MCF 10A (cell line): ENCODE measurements at regions not wholly inside any gene's neighbourhood (a gene's known extent, or its start where the extent isn't known, plus 50 kb on each side); places are given as distances from the start of the nearest gene placed in this dataset.

Experiments
- BruUV-seq: library from RNA; stranded (reverse); fragments of 400-500 nt; replicated peaks from 2 replicates; lab custom pipeline; 2021; lab: Mats Ljungman, UMichigan
- CTCF ChIA-PET: fragments of 300-600 bp; sonication (Branson Sonifier 250); formaldehyde crosslinking; extraction: SDS; loops from one replicate; lab custom pipeline; 2021; ENCODE audit warnings: antibody characterized with exemption, inconsistent platforms; lab: Yijun Ruan, JAX
- POLR2A ChIA-PET: fragments of 300-600, 350-650 bp; sonication (Branson Sonifier 250); formaldehyde crosslinking; extraction: SDS; loops from one replicate; lab custom pipeline; 2020; ENCODE audit warnings: antibody characterized with exemption, inconsistent platforms; lab: Yijun Ruan, JAX
- DNase-seq: peaks from one replicate; pipeline ENCODE4 v3.0.0-alpha.2; 2018; ENCODE audit not compliant: unreplicated experiment
- H3K27ac Mint-ChIP-seq: one replicate; pipeline ENCODE4 v1.8.0; 2022; ENCODE audit warnings: mild to moderate bottlenecking, low read depth, mixed read lengths; ENCODE audit not compliant: unreplicated experiment
- H3K27me3 Mint-ChIP-seq: one replicate; pipeline ENCODE4 v1.8.0; 2022; ENCODE audit warnings: mixed read lengths; ENCODE audit not compliant: insufficient read depth, unreplicated experiment
- H3K36me3 Mint-ChIP-seq: one replicate; pipeline ENCODE4 v1.8.0; 2022; ENCODE audit warnings: mild to moderate bottlenecking, moderate library complexity, mixed read lengths; ENCODE audit not compliant: insufficient read depth, unreplicated experiment
- H3K4me1 Mint-ChIP-seq: one replicate; pipeline ENCODE4 v1.8.0; 2022; ENCODE audit warnings: mixed read lengths; ENCODE audit not compliant: insufficient read depth, unreplicated experiment
- H3K4me3 Mint-ChIP-seq: one replicate; pipeline ENCODE4 v1.8.0; 2022; ENCODE audit warnings: mild to moderate bottlenecking, moderate library complexity, mixed read lengths; ENCODE audit not compliant: unreplicated experiment
- H3K9me3 Mint-ChIP-seq: one replicate; pipeline ENCODE4 v1.8.0; 2022; ENCODE audit warnings: mixed read lengths; ENCODE audit not compliant: unreplicated experiment
- intact Hi-C: fragments of 100-400 bp; cut with micrococcal nuclease; formaldehyde crosslinking; loops from 2 replicates; pipeline ENCODE4 v1.14.1; 2022
- TF ChIP-seq, protein P1 (sequence below): fragments of 200-600 bp; IDR thresholded peaks from one replicate; pipeline ENCODE4 v1.8.0; 2022; ENCODE audit warnings: antibody characterized with exemption, mild to moderate bottlenecking; ENCODE audit not compliant: unreplicated experiment

DNA sequence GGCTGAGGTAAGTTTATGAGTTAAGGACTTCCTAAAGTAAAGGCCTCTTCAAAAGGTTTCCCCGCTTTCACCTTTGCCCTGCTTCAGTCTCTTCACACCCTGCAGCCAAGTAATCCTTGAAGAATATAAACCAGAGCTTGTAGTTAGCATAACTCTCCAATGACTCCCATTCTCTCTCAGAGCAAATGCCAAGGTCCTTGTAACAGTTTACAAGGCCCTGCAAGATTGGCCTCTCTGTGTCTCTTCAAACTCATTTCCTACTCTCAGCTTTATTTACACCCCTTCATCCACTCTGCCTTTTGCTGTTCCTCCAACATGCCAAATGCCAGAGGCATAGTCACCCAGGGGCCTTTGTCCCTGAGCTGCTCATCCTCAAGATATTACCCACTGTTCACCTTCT is 60.5 kb upstream of the MME start:
- no peak for DNase-seq
- Mint-ChIP-seq H3K27me3 (no peaks in the 10 kb centered on the region), H3K9me3 (no peaks in the 10 kb centered on the region), H3K4me3 (no peak overlapping the region), H3K4me1 (peaks cover 17% of the 10 kb centered on the region), H3K36me3 (no peaks in the 10 kb centered on the region), H3K27ac (peak overlapping the region; percentile 68)
- TF ChIP-seq, protein P1, sequence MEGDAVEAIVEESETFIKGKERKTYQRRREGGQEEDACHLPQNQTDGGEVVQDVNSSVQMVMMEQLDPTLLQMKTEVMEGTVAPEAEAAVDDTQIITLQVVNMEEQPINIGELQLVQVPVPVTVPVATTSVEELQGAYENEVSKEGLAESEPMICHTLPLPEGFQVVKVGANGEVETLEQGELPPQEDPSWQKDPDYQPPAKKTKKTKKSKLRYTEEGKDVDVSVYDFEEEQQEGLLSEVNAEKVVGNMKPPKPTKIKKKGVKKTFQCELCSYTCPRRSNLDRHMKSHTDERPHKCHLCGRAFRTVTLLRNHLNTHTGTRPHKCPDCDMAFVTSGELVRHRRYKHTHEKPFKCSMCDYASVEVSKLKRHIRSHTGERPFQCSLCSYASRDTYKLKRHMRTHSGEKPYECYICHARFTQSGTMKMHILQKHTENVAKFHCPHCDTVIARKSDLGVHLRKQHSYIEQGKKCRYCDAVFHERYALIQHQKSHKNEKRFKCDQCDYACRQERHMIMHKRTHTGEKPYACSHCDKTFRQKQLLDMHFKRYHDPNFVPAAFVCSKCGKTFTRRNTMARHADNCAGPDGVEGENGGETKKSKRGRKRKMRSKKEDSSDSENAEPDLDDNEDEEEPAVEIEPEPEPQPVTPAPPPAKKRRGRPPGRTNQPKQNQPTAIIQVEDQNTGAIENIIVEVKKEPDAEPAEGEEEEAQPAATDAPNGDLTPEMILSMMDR = no peak
- intact Hi-C loops = no loop called here
- ChIA-PET CTCF (interaction anchor here (0.5 kb wide), 1 partner anchor 205 kb away, joined by 3 read pairs; no protein-coding TSS in a partner anchor), POLR2A (interaction anchor here (0.7 to 1.6 kb wide), 5 partner anchors 12 to 214 kb away, joined by 3 to 7 read pairs (median 4); no protein-coding TSS in a partner anchor)
- BruUV-seq = no TSS peak

DNA sequence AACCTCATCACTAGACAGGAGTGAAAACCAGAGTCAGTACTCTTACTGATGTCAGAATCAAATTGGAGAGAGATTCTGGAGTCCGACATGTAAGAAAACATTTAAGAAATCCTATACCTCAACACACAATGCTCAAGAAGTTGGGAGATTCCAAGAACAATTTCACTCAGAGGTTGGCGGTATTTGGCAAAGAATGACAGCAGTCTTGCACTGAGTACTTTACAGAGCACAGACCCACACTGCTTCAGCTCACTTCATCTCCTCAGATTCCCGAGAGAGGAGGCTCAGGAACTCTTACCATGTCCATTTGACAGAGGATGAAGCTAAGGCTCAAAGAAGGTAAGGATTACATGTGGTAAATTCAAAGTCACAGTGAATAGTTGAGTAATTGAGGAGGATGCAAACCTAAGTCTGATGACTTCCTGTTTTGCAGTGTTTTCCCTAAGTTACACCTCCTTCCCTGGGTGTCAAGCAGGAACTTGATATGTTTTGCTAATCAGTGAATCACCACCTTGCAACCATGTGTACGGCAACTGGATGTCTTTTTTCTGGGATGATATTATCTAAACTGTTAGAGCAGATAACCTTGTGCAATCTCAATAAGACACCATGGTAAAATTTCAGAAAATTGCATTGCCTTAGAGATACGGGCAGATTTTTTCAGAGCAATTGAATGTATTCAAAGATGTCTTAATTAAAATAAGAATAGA is 61.3 kb upstream of the MME start:
- Mint-ChIP-seq H3K4me3 (no peak overlapping the region), H3K36me3 (no peaks in the 10 kb centered on the region), H3K27ac (peak overlapping the region; percentile 68), H3K4me1 (peaks cover 17% of the 10 kb centered on the region), H3K27me3 (no peaks in the 10 kb centered on the region), H3K9me3 (no peaks in the 10 kb centered on the region)
- BruUV-seq = no TSS peak
- POLR2A ChIA-PET = interaction anchor here (1.0 to 1.6 kb wide), 4 partner anchors 8 to 214 kb away, joined by 3 to 7 read pairs (median 4); no protein-coding TSS in a partner anchor
- peak; percentile 51 for DNase-seq
- TF ChIP-seq, protein P1 = no peak
- intact Hi-C loops = no loop called here
- CTCF ChIA-PET = interaction anchor here (1.0 kb wide), 1 partner anchor 54 kb away, joined by 6 read pairs; no protein-coding TSS in a partner anchor

DNA sequence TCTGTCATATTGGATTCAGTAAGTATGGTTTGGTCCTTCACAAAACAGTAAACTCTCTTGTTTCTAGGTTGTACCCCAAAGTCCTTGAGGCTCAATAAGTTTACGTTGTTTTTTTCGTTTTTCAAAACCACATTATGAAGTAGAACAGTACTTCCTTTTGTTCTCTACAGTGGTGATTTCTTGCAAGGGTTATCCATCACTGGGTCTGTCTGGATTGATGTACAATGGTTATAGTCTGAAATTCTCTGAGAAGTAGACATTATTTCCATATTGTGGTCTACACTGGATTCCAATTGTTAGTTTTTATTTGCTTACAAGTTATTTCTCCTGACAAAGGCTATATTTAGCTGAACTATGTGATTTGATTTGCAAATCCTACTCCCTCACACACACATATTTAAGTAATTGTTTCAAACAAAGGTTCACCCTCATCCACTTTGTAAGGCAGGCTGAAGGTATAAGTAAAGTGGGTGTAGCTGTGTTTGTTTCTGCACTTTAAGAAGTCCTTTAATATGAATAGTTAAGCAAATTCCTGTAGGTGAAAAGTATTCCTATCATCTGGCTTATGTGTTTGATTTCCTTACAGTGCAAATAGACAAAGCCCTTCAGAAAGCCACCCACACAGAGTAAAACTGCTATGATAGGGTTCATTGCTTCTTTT is 64.2 kb upstream of the MME start:
- ChIA-PET CTCF (interaction anchor here (0.5 to 0.6 kb wide), 2 partner anchors 60 to 647 kb away, joined by 3 to 4 read pairs; no protein-coding TSS in a partner anchor), POLR2A (interaction anchor here (0.7 kb wide), 1 partner anchor 37 kb away, joined by 3 read pairs; no protein-coding TSS in a partner anchor)
- Mint-ChIP-seq H3K9me3 (no peaks in the 10 kb centered on the region), H3K36me3 (no peaks in the 10 kb centered on the region), H3K4me3 (no peak overlapping the region), H3K4me1 (peaks cover 18% of the 10 kb centered on the region), H3K27me3 (no peaks in the 10 kb centered on the region), H3K27ac (no peak overlapping the region)
- intact Hi-C loops = no loop called here
- no TSS peak for BruUV-seq
- TF ChIP-seq, protein P1 = no peak
- DNase-seq = no peak

DNA sequence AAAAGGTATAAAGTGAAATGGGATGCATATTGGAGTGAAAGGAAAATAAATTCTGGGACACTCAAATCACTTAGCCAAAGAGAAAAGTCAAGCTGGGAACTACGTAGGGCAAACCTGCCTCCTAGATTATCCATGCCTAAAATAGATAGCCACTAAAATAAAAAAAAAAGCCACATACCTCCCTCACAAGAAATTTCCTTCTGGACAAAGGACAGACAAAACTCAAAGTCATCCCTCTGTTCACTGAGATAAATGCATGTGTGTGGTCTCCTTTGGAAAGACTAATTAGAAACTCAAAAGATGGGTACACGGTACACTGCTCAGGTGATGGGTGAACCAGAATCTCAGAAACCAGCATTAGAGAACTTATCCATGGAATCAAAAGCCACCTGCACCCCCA is 65.2 kb upstream of the MME start:
- BruUV-seq = no TSS peak
- peaks cover 5% of the 10 kb centered on the region for H3K9me3 Mint-ChIP-seq
- H3K27ac Mint-ChIP-seq = no peak overlapping the region
- peaks cover 23% of the 10 kb centered on the region for H3K4me1 Mint-ChIP-seq
- TF ChIP-seq, protein P1 = no peak
- ChIA-PET CTCF (no interaction called here), POLR2A (no interaction called here)
- no peak for DNase-seq
- intact Hi-C loops = no loop called here
- no peaks in the 10 kb centered on the region for H3K27me3 Mint-ChIP-seq
- no peak overlapping the region for H3K4me3 Mint-ChIP-seq
- no peaks in the 10 kb centered on the region for H3K36me3 Mint-ChIP-seq
